WERI-Rb-1 (cell line): ENCODE measurements at regions not wholly inside any gene's neighbourhood (a gene's known extent, or its start where the extent isn't known, plus 50 kb on each side); places are given as distances from the start of the nearest gene placed in this dataset.

ENCODE experiments used
- DNase-seq: peaks from one replicate; pipeline ENCODE4 v3.0.0-alpha.2; 2020
- H3K27ac ChIP-seq: fragments of 250-450 bp; sonication (Bioruptor Pico); 2 replicates; pipeline ENCODE4 v1.5.1; 2020; ENCODE audit warnings: mild to moderate bottlenecking, moderate library complexity
- H3K27me3 ChIP-seq: fragments of 250-450 bp; sonication (Bioruptor Pico); 2 replicates; pipeline ENCODE4 v1.5.1; 2021; ENCODE audit warnings: mild to moderate bottlenecking, low read depth, moderate library complexity; ENCODE audit not compliant: insufficient read depth, severe bottlenecking
- H3K36me3 ChIP-seq: fragments of 250-450 bp; sonication (Bioruptor Pico); 2 replicates; pipeline ENCODE4 v1.5.1; 2020; ENCODE audit warnings: mild to moderate bottlenecking, moderate library complexity
- H3K4me3 ChIP-seq: 2 replicates; pipeline ENCODE4 v1.5.1; 2011; ENCODE audit warnings: low read depth, mild to moderate bottlenecking, control low read depth, low read length
- H3K9me3 ChIP-seq: fragments of 250-450 bp; sonication (Bioruptor Pico); 2 replicates; pipeline ENCODE4 v1.5.1; 2021; ENCODE audit warnings: mild to moderate bottlenecking, moderate library complexity; ENCODE audit not compliant: severe bottlenecking
- CTCF ChIP-seq: IDR thresholded peaks from 2 replicates; pipeline ENCODE4 v1.5.1; 2011; ENCODE audit warnings: low read depth, mild to moderate bottlenecking, control low read depth, inconsistent platforms, low read length

DNA sequence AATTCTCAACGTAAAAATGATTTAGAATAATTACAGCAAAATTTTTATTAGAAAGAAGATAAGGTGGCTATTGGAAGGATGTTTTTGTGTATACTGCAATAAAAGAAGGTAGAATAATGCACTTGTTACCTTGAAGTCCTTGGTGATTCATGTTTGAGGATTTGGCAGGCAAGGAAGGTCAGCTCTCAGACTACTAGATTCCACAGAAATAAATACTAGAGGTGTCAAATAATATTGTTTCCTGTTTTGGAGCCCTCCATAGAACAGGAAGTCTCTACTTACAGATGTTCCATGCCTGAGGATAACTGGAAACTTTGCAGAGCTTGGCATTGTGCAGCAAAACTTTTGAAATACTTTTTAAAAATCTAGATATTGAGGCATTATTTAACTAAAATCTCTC lies 284.3 kb upstream of the SYT1 start:
- no peaks in the 10 kb centered on the region for H3K36me3 ChIP-seq
- H3K9me3 ChIP-seq = no peaks in the 10 kb centered on the region
- no peak overlapping the region for H3K27ac ChIP-seq
- DNase-seq = no peak
- TF ChIP-seq CTCF = no peak
- H3K4me3 ChIP-seq = no peak overlapping the region
- no peaks in the 10 kb centered on the region for H3K27me3 ChIP-seq

DNA sequence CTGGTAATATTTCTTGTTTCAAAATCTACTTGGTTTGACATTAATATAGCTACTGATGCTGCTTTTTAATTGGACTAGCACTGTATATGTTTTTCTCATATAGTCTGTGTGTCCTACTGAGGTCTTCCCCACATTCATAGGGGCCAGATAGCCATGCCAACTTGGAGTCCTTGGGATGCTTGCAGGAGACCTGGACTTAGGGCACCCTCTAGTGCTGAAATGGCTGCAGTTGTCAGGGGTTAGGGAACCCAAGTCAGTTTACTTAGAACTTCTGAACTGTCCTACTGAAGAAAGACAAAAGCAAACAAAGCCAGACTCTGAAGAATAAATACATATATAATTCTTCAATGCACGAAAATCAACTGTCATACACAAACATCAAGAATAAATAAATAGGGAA lies 279.9 kb upstream of the SYT1 start:
- DNase-seq = peak; percentile 46
- peak; percentile 58 for TF ChIP-seq CTCF
- Histone ChIP-seq H3K4me3 (no peak overlapping the region), H3K36me3 (no peaks in the 10 kb centered on the region), H3K27ac (no peak overlapping the region), H3K9me3 (peaks cover 8% of the 10 kb centered on the region), H3K27me3 (no peaks in the 10 kb centered on the region)

DNA sequence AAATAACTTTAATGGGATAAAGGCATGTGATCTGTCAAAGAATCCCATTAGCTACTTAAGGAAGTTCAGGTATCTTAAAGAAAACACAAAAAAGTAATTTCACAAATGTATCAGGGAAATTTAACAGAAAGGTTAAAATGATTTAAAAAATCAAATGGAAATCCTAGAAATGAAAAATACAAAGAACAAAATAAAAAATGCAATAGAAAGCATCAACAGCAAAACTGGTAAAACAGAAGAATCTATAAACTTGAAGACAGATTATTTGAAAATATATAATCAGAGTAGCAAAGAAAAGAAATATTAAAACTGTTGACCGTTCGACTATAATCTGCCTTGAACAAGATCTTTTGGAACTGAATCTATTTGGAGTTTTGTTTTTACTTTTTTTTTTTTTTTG lies 279.4 kb upstream of the SYT1 start:
- no peaks in the 10 kb centered on the region for H3K27me3 ChIP-seq
- TF ChIP-seq CTCF = no peak
- H3K9me3 ChIP-seq = peaks cover 8% of the 10 kb centered on the region
- H3K4me3 ChIP-seq = no peak overlapping the region
- no peak for DNase-seq
- no peaks in the 10 kb centered on the region for H3K36me3 ChIP-seq
- H3K27ac ChIP-seq = no peak overlapping the region

GRCh38 chr12:78586790-78587189 lies 277.8 kb upstream of the SYT1 start:
- TF ChIP-seq CTCF = no peak
- no peak overlapping the region for H3K27ac ChIP-seq

DNA sequence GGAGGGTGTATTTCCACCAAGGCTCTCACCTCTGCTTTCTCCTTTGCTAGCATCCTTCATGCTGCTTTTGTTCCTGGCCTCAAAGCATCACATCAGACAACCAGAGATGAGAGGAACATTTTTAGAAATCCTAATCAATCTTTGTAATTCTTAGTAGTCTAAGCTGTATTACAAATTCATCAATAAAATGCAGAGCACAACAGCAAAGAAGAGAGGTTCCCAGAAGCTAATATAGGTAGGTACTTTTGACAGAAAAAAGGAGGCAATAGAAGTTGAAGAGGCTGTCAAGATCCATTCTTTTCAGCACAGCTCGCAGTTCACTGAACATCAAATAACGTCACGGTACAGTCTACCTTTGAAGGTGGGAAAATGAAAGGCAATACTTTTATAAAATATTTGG lies 265.2 kb upstream of the SYT1 start:
- Histone ChIP-seq H3K9me3 (no peaks in the 10 kb centered on the region), H3K4me3 (no peak overlapping the region), H3K27me3 (no peaks in the 10 kb centered on the region), H3K27ac (no peak overlapping the region), H3K36me3 (no peaks in the 10 kb centered on the region)
- no peak for TF ChIP-seq CTCF
- no peak for DNase-seq

More at GRCh38 chr12:78586790-78587189, 277.8 kb upstream of the SYT1 start:
- Histone ChIP-seq H3K36me3 (no peaks in the 10 kb centered on the region), H3K27me3 (no peaks in the 10 kb centered on the region), H3K9me3 (peaks cover 8% of the 10 kb centered on the region), H3K4me3 (no peak overlapping the region)
- DNase-seq = no peak

GRCh38 chr12:78600541-78600940 lies 264.0 kb upstream of the SYT1 start:
- TF ChIP-seq CTCF = no peak
- H3K27me3 ChIP-seq = no peaks in the 10 kb centered on the region
- no peaks in the 10 kb centered on the region for H3K9me3 ChIP-seq
- no peak overlapping the region for H3K27ac ChIP-seq
- H3K4me3 ChIP-seq = no peak overlapping the region
- H3K36me3 ChIP-seq = no peaks in the 10 kb centered on the region
- no peak for DNase-seq
